Erythroblast (primary cell): ENCODE measurements at regions not wholly inside any gene's neighbourhood (a gene's known extent, or its start where the extent isn't known, plus 50 kb on each side); places are given as distances from the start of the nearest gene placed in this dataset.

Experiments
- GATA1 ChIP-seq: IDR thresholded peaks from 2 replicates; pipeline ENCODE4 v1.6.1; 2011; ENCODE audit warnings: low read depth, mild to moderate bottlenecking, control low read depth, low read length, moderate library complexity
- POLR2A ChIP-seq: IDR thresholded peaks from 2 replicates; pipeline ENCODE4 v1.6.1; 2011; ENCODE audit warnings: mild to moderate bottlenecking, low read length

GRCh38 chr14:89620436-89620835 is 203.4 kb upstream of the FOXN3 start:
- TF ChIP-seq POLR2A (no peak), GATA1 (no peak)
